ENCODE measurements at regions not wholly inside any gene's neighbourhood (a gene's known extent, or its start where the extent isn't known, plus 50 kb on each side); places are given as distances from the start of the nearest gene placed in this dataset.
"Not testable (repeated sequence)": the region's sequence is repeated elsewhere in the genome, so short reads cannot be mapped to it uniquely, and the experiment has no call there.

- H3K9me3 ChIP-seq (ENCODE audit: control insufficient read depth, low read length) = no peaks in the 10 kb centered on the region
- no peak overlapping the region for H3K4me2 ChIP-seq (ENCODE audit: low read length)
- no peak overlapping the region for H2AFZ ChIP-seq
Measured at GRCh38 chr19:20471431-20471830, 94.2 kb downstream of the ZNF737 start.

DNA sequence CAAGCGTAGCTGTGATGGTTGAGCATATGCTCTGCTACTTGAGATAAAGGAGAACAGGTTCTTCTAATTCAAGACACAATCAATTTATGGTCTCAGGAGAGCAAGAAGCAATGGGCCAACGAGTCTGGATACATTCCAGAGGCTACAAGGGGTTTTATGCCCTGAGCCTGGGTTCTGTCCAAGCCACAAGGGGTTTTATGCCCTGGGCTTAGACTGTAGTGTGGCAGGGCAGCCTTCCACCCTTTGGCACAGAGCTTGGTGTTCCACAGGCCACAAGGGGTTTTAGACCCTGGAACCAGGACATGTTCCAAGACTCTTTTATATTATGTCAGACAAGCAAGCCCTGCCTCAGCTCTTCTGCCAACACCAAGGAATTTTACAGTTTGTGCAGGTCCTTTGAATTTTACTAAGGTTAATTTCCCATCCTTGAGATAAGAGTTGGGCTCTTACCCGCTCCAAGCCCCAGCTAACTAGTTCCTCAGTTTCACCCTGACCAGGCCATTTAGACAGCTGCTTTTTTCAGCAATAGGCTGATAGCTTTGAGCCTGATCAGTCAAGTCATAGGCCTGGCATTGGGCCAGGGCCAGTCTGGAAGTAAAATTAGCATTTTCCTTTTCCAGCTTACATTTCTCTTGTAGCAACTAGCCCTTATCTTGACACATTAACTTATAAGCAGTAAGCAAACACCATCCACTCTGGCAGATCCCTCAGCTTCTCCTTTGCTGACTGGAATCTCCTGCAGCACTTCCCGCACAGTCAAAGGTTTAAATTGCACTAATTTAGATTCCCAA is 95.0 kb downstream of the ZNF737 start:
- Histone ChIP-seq H3K4me3 (ENCODE audit: low read depth, low read length) (no peak overlapping the region), H3K36me3 (ENCODE audit: control insufficient read depth, insufficient read depth, low read length) (no peaks in the 10 kb centered on the region)

More at GRCh38 chr19:20471431-20471830, 94.2 kb downstream of the ZNF737 start:
- Histone ChIP-seq H3K4me1 (no peaks in the 10 kb centered on the region), H3K27ac (no peak overlapping the region), H3K9ac (no peak overlapping the region), H3K4me3 (ENCODE audit: low read depth, low read length) (no peak overlapping the region), H3K27me3 (ENCODE audit: control insufficient read depth, insufficient read depth, low read length) (no peaks in the 10 kb centered on the region), H3K79me2 (no peaks in the 10 kb centered on the region), H3K36me3 (ENCODE audit: control insufficient read depth, insufficient read depth, low read length) (no peaks in the 10 kb centered on the region)
- TF ChIP-seq, protein P1, sequence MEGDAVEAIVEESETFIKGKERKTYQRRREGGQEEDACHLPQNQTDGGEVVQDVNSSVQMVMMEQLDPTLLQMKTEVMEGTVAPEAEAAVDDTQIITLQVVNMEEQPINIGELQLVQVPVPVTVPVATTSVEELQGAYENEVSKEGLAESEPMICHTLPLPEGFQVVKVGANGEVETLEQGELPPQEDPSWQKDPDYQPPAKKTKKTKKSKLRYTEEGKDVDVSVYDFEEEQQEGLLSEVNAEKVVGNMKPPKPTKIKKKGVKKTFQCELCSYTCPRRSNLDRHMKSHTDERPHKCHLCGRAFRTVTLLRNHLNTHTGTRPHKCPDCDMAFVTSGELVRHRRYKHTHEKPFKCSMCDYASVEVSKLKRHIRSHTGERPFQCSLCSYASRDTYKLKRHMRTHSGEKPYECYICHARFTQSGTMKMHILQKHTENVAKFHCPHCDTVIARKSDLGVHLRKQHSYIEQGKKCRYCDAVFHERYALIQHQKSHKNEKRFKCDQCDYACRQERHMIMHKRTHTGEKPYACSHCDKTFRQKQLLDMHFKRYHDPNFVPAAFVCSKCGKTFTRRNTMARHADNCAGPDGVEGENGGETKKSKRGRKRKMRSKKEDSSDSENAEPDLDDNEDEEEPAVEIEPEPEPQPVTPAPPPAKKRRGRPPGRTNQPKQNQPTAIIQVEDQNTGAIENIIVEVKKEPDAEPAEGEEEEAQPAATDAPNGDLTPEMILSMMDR (IDR thresholded peaks at IDR 0.05) = no peak

DNA sequence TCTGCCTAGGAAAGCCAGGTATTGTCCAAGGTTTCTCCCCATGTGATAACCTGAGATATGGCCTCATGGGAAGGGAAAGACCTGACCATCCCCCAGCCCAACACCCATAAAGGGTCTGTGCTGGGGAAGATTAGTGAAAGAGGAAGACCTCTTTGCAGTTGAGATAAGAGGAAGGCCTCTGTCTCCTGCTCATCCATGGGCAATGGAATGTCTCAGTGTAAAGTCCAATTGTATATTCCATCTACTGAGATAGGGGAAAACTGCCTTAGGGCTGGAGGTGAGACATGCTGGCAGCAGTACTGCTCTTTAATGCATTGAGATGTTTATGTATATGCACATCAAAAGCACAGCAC is 99.0 kb downstream of the ZNF737 start:
- not testable (repeated sequence) for H3K4me1 ChIP-seq; H3K9ac ChIP-seq; H3K4me2 ChIP-seq (ENCODE audit: low read length); H3K79me2 ChIP-seq; H2AFZ ChIP-seq; H3K9me3 ChIP-seq (ENCODE audit: control insufficient read depth, low read length); H3K4me3 ChIP-seq (ENCODE audit: low read depth, low read length); H3K27ac ChIP-seq; H3K36me3 ChIP-seq (ENCODE audit: control insufficient read depth, insufficient read depth, low read length); H3K27me3 ChIP-seq (ENCODE audit: control insufficient read depth, insufficient read depth, low read length)

More for the DNA sequence above, 95.0 kb downstream of the ZNF737 start:
- Histone ChIP-seq H3K27me3 (ENCODE audit: control insufficient read depth, insufficient read depth, low read length) (no peaks in the 10 kb centered on the region), H3K4me2 (ENCODE audit: low read length) (no peak overlapping the region), H2AFZ (no peak overlapping the region), H3K4me1 (no peaks in the 10 kb centered on the region), H3K9ac (no peak overlapping the region), H3K79me2 (no peaks in the 10 kb centered on the region), H3K9me3 (ENCODE audit: control insufficient read depth, low read length) (no peaks in the 10 kb centered on the region), H3K27ac (no peak overlapping the region)
- TF ChIP-seq, protein P1 (IDR thresholded peaks at IDR 0.05) = no peak

DNA sequence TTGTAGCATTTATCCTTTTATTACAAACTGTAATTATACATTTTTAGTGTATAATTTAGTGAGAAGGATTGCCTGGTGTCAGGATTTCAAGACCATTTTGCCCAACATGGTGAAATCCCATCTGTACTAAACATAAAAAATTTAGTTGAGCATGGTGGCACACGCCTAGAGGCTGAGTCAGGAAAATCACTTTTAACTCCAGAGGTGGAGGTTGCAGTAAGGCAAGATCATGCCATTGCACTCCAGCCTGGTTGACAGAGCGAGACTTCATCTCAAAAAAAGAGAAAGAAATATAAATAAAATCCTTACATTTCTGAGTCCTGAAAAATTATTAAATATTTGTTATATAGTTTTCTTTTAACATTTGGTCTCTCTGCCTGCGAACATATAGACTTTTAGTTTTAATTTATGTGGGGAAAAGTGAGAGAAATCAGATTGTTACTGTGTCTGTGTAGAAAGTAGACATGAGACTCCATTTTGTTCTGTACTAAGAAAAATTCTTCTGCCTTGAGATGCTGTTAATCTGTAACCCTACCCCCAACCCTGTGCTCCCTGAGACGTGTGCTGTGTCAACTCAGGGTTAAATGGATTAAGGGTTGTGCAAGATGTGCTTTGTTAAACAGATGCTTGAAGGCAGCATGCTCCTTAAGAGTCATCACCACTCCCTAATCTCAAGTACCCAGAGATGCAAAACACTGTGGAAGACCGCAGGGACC is 99.5 kb downstream of the ZNF737 start:
- not testable (repeated sequence) for H3K9ac ChIP-seq; H3K4me2 ChIP-seq (ENCODE audit: low read length); H2AFZ ChIP-seq; H3K9me3 ChIP-seq (ENCODE audit: control insufficient read depth, low read length); H3K27ac ChIP-seq; H3K4me3 ChIP-seq (ENCODE audit: low read depth, low read length); H3K27me3 ChIP-seq (ENCODE audit: control insufficient read depth, insufficient read depth, low read length); H3K4me1 ChIP-seq; H3K36me3 ChIP-seq (ENCODE audit: control insufficient read depth, insufficient read depth, low read length); H3K79me2 ChIP-seq

DNA sequence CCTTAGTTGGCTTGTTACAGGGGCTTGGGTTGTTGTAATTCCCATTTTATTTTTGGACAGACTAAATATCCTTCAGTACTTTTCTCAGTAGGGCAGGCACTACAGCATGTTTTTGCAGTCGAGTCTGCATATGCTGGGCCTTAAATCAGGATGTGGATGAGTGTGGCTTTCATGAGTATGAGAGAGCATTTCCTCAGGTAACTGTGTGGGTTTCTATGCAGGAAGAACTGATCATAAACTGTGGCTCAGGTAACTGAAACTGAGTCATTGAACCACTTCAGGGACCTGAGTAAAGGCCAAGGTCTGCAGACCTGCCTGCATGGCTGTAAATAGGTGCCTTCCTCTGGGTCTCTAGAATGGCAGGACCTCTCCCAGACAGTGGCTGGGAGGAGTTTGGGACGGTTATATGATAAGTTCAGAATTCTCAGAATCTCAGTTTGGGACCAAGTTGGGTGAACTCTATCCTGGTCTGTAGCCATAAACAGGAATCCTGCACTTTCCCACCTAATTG is 112.1 kb downstream of the ZNF737 start:
- no peak overlapping the region for H3K4me3 ChIP-seq (ENCODE audit: low read depth, low read length)
- no peak overlapping the region for H3K4me2 ChIP-seq (ENCODE audit: low read length)
- no peak overlapping the region for H3K27ac ChIP-seq
- H3K27me3 ChIP-seq (ENCODE audit: control insufficient read depth, insufficient read depth, low read length) = no peaks in the 10 kb centered on the region
- H3K9me3 ChIP-seq (ENCODE audit: control insufficient read depth, low read length) = no peaks in the 10 kb centered on the region
- H3K4me1 ChIP-seq = no peaks in the 10 kb centered on the region
- TF ChIP-seq, protein P1 (IDR thresholded peaks at IDR 0.05) = no peak
- H3K9ac ChIP-seq = no peak overlapping the region
- no peak overlapping the region for H2AFZ ChIP-seq
- H3K79me2 ChIP-seq = no peaks in the 10 kb centered on the region
- no peaks in the 10 kb centered on the region for H3K36me3 ChIP-seq (ENCODE audit: control insufficient read depth, insufficient read depth, low read length)
